PC-3 (cell line): ENCODE measurements at regions not wholly inside any gene's neighbourhood (a gene's known extent, or its start where the extent isn't known, plus 50 kb on each side); places are given as distances from the start of the nearest gene placed in this dataset.

Source experiments
- EZH2 ChIP-seq: fragments of 300-600 bp; sonication (generic); IDR thresholded peaks from one replicate; pipeline ENCODE4 v1.6.1; 2017; ENCODE audit warnings: antibody characterized with exemption, mild to moderate bottlenecking, low read length; ENCODE audit not compliant: unreplicated experiment
- EZH2phosphoT487 ChIP-seq: fragments of 300-600 bp; sonication (generic); IDR thresholded peaks from 2 replicates; pipeline ENCODE4 v1.6.1; 2018; ENCODE audit warnings: mild to moderate bottlenecking, antibody characterized with exemption, low read length, borderline replicate concordance
- TF ChIP-seq, protein P1 (sequence below): fragments of 300-600 bp; sonication (generic); conservative IDR thresholded peaks from 2 replicates; pipeline ENCODE4 v1.5.1; 2017; ENCODE audit warnings: antibody characterized with exemption, low read depth, mild to moderate bottlenecking, low read length

DNA sequence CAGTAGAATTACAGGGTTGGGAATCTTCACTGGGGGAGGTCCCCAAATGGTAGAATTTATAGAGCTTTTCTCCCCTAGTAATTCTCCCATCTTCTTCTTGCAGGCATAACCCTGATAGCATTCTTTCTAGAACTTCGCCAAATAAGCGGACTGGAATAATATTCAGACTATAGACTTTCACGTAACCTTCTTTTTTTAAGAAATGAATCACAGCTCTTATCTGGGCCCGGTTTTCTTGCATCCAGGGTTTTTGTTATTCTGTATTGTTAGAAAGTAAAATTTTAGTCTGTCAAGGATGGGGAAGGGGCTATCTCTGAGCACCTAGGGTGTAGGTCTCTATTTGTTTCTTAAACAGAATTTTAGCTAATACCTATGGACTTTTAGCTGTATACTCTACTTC is 476.8 kb upstream of the CITED2 start:
- TF ChIP-seq, protein P1, sequence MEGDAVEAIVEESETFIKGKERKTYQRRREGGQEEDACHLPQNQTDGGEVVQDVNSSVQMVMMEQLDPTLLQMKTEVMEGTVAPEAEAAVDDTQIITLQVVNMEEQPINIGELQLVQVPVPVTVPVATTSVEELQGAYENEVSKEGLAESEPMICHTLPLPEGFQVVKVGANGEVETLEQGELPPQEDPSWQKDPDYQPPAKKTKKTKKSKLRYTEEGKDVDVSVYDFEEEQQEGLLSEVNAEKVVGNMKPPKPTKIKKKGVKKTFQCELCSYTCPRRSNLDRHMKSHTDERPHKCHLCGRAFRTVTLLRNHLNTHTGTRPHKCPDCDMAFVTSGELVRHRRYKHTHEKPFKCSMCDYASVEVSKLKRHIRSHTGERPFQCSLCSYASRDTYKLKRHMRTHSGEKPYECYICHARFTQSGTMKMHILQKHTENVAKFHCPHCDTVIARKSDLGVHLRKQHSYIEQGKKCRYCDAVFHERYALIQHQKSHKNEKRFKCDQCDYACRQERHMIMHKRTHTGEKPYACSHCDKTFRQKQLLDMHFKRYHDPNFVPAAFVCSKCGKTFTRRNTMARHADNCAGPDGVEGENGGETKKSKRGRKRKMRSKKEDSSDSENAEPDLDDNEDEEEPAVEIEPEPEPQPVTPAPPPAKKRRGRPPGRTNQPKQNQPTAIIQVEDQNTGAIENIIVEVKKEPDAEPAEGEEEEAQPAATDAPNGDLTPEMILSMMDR, result no peak
- TF ChIP-seq EZH2phosphoT487 (no peak), EZH2 (no peak)
